HG02588 (cell line): ENCODE measurements at regions not wholly inside any gene's neighbourhood (a gene's known extent, or its start where the extent isn't known, plus 50 kb on each side); places are given as distances from the start of the nearest gene placed in this dataset.
"Not testable (repeated sequence)": the region's sequence is repeated elsewhere in the genome, so short reads cannot be mapped to it uniquely, and the experiment has no call there.

ENCODE experiments used
- ATAC-seq: cut with Tn5 transposase; IDR thresholded peaks from one replicate; pipeline ENCODE4 v1.9.1; 2021; ENCODE audit warnings: mild to moderate bottlenecking, moderate library complexity; ENCODE audit not compliant: unreplicated experiment

DNA sequence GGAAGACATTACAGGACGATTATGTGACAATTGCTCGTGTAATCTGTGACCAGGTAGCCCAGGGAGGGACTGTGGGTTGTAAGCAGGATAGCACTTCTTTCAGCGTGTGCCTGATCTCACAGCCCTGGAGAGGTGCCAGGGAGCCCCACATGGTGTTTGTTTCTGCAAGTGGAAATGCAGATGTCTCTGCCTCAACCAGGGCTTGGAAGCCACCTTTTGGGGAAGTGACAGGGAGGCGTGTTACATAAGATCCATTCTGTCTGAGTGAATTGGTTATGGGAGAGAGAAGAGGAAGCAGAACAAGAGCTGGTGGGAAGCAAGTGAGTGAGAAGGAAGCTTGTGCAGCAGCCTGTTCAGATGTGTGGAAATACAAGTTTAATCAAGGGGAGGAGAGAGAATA lies 104.5 kb upstream of the GATB start:
- ATAC-seq, result no peak

DNA sequence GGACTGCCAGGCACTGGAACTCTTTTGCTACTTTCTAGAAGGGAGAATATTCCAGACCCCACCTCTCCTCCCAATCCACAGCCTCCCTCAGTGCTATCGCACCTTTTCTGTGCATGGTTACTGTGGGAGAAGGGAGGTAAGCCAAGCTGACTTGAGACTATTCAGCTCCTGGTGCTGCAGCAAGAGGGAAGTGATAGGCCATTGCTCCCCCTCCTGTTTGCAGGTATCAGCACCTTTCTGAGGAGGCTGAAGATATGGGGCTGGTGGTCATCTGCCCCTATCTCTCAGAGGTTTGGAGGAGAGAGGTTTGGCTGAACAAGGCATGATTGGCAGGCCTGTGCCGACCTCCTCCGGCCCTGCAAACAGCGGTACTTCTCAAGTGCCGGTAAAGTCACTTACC lies 103.3 kb upstream of the GATB start:
- ATAC-seq, result no peak

DNA sequence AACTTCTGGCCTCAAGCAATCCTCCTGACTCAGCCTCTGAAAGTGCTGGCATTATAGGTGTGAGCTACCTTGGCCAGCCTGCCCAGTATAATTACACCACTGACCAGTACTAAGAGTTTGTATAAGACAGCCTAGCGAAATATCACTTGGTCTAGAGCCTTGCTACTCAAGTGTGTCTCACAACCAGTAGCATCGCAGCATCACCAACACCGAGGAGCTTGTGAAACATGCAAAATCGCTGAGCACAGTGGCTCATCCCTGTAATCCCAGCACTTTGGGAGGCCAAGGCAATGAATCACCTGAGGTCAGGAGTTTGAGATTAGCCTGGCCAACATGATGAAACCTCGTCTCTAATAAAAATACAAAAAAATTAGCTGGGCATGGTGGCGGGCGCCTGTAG lies 102.0 kb upstream of the GATB start:
- ATAC-seq, result no peak

DNA sequence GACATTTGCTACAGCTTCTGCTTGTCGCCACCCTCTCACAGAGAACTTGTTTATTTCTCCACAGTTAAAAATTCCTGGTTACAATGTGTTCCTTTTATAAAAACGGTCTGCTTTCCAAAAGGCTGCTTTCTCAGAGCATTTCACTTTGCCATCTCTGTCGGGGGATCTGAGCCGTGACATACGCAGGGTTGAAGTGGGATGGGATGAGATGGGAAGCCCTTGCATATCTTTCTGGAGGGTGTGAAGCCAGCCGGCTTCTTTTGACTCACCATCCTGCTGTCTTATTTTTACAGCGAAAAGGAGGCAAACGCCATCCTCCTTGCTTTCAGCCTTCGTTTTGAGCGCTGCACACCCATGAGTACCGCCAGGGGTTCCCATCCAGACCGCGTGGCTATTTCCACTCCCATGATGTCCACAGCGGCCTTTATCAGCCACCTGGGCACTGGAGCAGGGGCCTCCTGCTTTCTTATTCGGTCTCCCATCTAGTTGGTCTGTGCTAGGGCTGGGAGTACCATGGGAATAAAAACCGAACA lies 99.8 kb upstream of the GATB start:
- no peak for ATAC-seq

DNA sequence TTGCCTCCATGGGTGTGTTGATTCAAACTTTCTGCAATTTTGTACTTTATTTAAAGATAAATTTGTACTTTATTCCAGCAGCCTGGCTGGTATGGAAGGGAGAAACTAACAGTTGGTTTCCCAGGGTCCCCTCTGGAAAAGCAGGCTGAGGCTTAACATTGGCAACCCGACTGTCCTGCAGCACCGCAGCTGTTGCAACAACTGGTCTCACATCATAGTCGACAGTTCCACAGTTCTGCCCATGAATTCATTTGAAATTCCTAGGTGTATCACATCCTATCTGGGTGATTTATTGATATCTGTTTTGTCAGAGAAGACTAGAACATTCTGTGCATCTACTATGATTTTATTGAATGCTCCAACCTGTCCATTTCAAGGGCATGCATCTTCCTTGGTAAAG lies 98.8 kb upstream of the GATB start:
- no peak for ATAC-seq

DNA sequence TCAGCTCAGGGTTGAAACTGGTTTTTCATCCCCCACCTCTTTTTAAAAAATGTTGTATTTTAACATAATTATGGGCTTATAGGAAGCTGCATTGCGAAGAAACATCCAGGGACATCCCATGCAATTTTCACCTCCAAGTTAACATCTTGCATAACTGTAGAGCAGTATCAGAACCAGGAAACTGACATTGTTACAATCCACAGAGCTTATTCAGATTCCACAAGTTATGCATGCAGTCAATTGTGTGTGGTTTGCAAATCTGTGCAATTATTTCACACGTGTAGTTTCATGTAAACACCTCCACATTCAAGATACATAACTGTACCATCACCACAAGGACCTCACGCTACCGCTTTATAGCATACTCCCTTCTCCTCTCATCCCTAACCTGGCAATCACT lies 97.5 kb upstream of the GATB start:
- no peak for ATAC-seq

DNA sequence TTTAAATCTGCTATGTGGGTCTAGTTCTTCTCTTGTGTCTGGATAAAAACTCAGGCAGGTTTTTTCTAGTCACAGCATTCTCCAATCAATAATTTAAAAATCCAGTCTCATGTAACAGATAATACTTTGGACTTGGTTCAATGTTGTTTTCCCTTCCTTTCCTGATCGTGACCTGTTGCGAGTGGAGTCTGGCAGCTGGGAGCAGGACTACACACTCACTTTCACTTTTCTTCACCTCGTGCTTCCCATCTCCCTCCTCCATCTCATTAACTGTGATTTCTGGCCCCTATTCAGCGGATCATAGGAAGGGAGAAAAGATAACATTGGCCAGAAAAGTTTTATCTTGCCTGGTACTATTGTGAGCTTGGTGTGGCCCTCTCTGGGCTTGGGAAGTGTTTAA lies 96.6 kb upstream of the GATB start:
- no peak for ATAC-seq

DNA sequence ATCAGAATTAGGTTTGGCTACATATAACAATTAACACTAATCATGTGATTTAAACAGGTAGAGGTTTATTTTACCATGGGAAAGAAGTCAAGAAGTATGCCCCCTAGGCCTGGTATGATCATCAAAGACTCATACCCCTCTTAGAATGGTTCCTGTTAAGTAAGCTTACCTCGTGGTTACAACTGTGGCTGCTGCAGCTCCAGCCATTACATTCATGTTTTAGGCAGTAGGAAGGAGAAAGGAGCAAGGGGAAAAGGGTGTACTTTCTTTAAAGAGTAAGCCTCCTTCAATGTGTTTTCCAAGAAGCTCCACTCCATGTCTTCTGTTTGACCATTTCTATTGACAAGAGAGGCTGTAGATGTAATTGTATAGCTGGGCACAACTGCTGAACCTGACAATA lies 94.9 kb upstream of the GATB start:
- ATAC-seq, result no peak

DNA sequence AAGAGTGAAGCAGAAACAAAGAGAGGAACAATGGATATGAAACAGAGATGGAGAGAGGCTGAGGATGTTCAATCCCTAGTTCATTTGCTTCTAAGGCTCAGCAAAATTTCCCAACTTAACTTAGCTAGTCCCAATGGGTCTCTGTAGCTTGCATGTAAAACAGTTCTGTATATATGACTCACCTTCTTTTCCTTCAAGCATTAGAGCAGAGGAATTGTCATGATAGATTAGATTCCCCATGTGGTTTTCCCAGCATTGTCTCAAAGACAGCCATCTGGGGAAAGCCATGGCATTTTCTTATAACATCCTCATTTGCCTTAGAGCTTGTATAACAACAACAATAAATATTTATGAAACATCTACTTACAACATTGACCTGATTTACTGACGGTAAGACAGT lies 93.9 kb upstream of the GATB start:
- no peak for ATAC-seq

DNA sequence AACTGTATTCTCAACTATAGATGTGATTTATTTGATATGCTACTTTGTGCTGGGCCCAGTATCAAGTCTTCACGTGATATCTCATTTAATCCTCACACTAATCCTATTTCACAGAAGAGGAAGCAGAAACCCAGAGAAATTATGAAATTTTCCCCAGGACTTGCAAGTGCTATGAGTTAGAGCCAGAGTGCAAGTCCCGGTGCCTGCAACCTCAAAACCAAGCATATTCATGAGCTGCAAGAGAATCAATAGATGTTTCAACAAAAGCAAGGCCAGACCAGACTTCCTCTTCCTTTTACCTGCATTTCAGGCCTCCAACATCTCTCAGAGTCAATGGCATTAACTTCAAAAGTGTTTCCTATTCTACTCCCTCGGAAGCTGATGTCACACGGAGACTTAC lies 92.2 kb upstream of the GATB start:
- no peak for ATAC-seq

DNA sequence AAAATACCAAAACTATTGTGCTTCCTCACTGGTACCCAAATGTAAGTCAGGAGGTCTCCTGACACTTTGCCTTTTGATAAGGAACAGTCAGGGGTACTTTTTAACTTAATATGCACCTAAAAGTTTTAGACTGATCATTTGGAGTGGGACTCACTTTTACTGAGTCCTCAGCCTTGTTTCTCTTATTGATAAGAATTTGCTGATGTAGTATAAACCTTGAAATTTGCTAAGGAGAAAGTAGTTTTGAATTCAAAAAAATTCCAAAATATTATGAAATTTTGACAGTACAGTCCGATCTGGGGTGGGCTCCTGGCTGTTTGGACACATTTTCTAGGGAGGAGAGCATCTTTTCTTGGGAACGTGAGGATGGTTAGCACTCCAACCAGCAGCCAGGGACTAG lies 91.4 kb upstream of the GATB start:
- no peak for ATAC-seq

DNA sequence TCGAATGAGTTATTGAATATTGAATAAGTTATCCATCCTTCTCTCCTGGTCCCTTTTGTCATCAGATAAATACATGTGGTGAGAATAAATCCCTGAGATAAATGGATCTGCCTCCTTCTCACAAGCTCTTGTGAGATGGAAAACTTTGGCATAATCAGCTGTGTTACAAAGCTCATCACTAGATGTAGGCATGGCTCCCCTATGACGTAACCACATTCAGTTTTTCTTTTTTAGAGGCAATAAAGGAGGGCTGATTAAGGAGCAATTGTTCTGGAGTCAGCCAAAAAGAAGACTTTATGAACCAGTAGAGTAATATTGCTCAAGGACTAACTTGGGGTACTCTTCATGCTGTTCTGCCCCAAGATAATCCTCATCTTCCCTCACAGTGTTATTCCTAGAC lies 90.5 kb upstream of the GATB start:
- ATAC-seq, result no peak

DNA sequence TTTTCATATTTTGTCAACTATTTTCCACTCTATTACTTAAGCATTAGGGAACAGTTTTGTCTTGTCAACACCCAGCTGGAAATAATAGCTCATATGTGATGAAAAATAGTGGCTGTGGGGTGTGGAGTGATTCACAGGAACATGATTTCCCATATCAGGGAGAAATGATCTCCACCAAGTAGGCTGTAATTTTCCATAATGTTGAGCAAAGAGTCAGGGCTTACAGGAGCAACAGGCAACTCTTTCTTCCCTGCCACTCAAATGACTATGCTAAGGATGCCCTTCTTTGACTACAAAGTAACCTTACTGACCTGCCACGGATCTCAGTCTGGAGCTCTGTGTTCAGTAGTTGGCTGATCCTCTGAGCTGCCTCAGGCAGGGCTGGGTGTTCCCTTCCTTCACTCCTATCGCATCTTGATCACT lies 90.0 kb upstream of the GATB start:
- no peak for ATAC-seq

DNA sequence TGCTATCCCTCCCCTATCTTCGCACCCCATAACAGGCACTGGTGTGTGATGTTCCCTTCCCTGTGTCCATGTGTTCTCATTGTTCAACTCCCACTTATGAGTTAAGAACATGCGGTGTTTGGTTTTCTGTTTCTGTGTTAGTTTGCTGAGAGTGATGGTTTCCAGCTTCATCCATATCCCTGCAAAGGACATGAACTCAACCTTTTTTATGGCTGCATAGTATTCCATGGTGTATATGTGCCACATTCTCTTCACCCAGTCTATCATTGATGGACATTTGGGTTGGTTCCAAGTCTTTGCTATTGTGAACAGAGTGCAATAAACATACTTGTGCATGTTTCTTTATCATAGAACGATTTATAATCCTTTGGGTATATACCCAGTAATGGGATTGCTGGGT lies 84.7 kb upstream of the GATB start:
- not testable (repeated sequence) for ATAC-seq

DNA sequence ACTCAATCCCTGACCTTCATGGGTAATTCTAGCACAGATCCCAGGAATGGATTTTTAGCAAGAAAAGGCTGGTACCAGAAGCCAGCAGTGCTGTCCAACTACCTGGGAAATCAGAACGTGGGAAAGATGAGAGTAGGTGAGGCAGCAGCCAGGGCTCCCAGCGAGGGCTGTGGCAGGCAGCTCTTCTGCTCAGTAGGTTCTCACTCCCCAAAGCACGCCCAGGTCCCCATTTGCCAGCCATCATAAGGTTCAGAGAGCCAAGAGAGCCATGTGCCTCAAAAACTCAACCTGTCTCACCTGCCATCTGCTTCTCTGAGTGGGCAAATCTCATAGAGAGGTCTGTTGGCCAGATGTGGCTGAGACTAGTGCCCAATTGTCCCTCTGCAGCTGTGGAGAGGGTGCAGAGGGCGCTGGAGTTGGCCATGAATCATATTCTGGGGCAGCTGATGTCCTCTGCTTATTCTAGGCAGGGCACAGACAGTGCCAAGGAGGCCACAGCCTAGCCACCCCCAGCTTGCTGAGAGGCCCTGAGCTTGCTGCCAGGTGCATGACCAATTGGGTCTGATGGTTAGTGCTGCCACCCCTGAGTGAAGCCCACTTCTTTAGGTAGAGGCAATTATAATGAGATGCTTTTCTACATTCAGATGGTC lies 81.7 kb upstream of the GATB start:
- ATAC-seq, result no peak

DNA sequence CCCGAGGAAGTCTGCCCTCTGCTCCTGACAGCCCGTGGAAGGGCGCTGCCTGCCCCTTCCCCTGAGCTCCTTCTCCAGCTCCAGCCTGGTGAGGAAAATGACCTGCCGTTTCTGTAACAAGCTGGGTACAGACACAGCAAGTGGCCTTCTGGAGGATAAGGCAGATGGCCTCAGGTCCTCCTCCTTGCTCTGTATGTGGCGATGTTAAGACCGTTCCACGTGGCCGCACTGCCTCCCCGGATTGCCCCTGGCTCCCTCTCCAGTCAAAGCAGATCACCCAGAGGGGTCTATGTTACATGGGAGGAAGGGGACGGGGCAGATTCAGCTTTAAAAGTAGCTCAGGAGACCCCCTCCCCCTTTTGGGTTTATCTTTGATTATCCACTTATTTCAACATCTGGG lies 80.3 kb upstream of the GATB start:
- no peak for ATAC-seq

DNA sequence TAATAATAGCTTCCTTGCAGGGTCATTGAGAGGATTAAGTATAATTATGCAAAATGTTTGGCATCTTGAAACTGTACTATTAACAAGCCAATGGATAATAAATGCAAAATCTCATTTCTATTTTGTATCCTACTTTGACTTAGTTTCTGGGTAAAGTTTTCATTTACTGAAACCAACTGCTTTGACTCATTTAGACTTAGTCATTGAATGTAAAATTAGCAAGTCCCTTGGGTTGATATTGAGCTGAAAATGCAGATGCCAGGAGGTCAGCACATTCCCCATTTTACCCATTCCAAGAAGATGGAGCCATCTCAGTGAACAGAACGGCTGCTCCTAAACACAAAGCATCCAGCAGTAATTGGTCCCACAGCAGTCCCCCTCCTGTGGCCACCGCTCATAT lies 74.7 kb upstream of the GATB start:
- ATAC-seq, result no peak

DNA sequence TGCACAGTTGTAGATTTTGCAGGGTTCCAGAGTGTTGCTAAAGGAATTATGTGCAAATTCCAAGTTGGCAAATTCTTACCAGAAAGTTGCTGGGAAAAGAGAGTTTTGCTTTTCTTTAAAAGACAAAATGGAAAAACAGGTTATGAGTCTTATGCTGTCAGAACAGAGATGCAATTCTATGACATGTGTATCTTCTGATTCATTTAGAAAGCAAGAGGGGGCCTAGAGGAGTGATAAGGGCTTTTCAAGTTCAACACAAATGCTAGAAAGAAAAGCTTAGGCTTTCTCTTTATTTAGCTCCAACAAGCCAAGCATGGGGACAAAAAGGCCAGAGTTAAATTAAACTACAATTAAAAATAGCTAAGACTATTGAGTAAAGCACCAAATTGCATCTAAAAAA lies 72.4 kb upstream of the GATB start:
- ATAC-seq, result peak; percentile 53

DNA sequence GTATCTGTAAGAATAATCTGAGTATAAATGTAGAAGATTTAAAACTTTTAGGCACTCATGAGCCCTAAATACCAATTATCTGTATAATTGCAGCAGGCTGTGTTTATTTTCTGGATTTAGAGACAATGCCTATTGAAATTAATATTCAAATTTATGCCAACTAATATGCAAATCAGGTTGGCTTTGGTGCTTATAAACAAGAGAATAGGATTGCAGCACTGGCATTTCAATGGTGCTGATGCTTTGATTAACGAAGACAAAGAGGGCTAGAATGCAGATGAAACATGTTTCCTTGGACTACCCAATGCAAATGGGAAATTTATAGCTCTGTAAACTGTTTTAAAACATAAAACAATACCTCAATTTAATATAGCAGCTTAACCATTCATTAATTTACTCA lies 70.7 kb upstream of the GATB start:
- ATAC-seq, result no peak

DNA sequence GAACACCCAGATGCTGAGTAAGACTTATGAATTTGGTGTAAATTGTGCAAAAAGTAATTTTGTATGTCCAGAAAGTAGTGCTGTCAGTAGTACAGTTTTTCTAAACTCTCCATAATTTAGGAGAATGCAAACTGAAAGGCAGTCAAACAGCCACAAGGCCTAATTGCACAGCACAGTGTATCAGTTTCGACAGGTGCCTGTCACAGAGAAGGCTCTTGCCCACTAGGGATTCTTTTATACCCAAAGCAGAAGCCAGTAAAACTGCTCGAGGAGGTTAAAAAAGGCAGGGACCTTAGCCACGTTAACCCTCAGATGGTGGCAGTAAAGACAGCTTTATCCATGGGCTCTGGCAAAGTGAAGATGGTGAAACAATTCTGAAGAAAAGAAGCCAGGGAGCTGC lies 69.4 kb upstream of the GATB start:
- ATAC-seq, result no peak

DNA sequence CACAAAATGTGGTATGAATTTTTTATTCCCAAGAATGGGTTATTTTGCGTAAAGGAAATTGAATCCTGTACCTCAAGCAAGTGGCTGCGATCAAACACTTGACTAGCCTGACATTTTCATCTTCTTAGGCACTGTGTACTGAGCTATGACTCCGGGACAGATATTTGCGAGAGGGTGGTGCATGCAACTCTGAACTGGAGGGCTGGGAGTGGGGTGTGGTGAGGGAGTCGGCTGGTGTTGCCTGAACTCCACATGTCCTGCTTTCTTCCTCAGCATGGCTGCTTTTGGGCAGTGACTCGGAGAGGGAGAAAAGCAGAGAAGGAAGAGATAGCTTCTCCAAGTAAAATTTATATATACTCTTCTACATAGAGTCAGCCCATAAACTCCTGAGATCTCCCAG lies 68.5 kb upstream of the GATB start:
- ATAC-seq, result no peak

DNA sequence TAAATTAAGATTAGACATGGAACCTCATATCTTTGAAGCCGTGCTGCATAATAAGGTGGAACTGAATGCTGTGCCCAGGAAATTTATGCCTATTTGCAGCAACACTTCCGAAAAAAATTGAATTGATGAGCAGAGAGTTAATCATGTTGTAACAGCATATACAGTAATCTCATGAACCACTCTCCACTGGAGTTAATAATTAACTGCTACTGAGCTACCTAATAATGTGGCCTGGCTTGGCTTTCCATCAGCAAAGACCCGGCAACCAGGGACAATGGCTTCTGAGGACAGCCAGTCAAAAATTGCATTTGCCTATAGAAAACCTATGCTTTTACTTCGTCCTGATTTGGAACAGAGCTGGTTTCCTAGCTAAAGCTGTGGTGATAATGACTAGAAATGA lies 63.8 kb upstream of the GATB start:
- ATAC-seq, result no peak

DNA sequence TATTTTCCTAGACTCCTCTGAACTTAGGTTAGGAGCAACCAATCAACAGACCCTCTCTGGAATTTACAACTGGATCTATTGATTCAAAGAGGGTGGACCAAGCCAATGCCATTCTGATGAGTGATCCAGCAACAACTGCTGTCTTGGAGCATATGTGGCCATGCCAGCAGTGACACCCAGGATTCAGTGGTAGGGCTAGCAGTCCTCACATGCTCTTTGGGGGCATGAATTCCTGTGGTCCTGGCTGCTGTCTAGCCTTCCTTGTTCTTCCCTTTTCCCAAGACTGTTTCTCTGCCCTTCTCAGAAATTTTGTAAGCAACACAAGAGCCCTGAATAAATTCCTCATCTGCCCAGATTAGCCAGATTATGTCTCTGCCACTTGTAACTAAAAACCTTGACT lies 61.5 kb upstream of the GATB start:
- ATAC-seq, result no peak
